KMS-11 (cell line): ENCODE measurements at regions not wholly inside any gene's neighbourhood (a gene's known extent, or its start where the extent isn't known, plus 50 kb on each side); places are given as distances from the start of the nearest gene placed in this dataset.

Experiments
- H2AFZ ChIP-seq: fragments of 200-600 bp; sonication (generic); 2 replicates; pipeline ENCODE4 v1.6.1; 2016; ENCODE audit warnings: antibody characterized with exemption, mixed run types, low read depth
- H3K27ac ChIP-seq: fragments of 200-600 bp; sonication (generic); 2 replicates; pipeline ENCODE4 v1.6.1; 2016; ENCODE audit warnings: mild to moderate bottlenecking, mixed run types
- H3K27me3 ChIP-seq: fragments of 200-600 bp; sonication (generic); 2 replicates; pipeline ENCODE4 v1.6.1; 2017; ENCODE audit warnings: mild to moderate bottlenecking, low read depth, mixed run types, moderate library complexity; ENCODE audit not compliant: insufficient read depth
- H3K36me3 ChIP-seq: fragments of 200-600 bp; sonication (generic); 2 replicates; pipeline ENCODE4 v1.6.1; 2017; ENCODE audit warnings: mild to moderate bottlenecking, mixed run types; ENCODE audit not compliant: insufficient read depth
- H3K4me1 ChIP-seq: fragments of 200-600 bp; sonication (generic); 2 replicates; pipeline ENCODE4 v1.6.1; 2016; ENCODE audit warnings: mild to moderate bottlenecking, low read depth, mixed run types; ENCODE audit not compliant: poor library complexity, severe bottlenecking
- H3K4me2 ChIP-seq: fragments of 200-600 bp; sonication (generic); 2 replicates; pipeline ENCODE4 v1.7.0; 2016; ENCODE audit warnings: mild to moderate bottlenecking, mixed run types
- H3K4me3 ChIP-seq: fragments of 200-600 bp; sonication (generic); IDR thresholded peaks from 2 replicates; pipeline ENCODE4 v1.6.1; 2017; ENCODE audit warnings: low read depth, low read length, mixed read lengths; ENCODE audit not compliant: insufficient read depth
- H3K79me2 ChIP-seq: fragments of 200-600 bp; sonication (generic); 2 replicates; pipeline ENCODE4 v1.6.1; 2016; ENCODE audit warnings: low read depth, mixed run types; ENCODE audit not compliant: insufficient read depth
- H3K9ac ChIP-seq: fragments of 200-600 bp; sonication (generic); 2 replicates; pipeline ENCODE4 v1.6.1; 2016; ENCODE audit warnings: mild to moderate bottlenecking, mixed run types
- H4K20me1 ChIP-seq: fragments of 200-600 bp; sonication (generic); 2 replicates; pipeline ENCODE4 v1.6.1; 2016; ENCODE audit warnings: mild to moderate bottlenecking, mixed run types; ENCODE audit not compliant: insufficient read depth
- TF ChIP-seq, protein P1 (sequence below): fragments of 200-600 bp; sonication (generic); conservative IDR thresholded peaks from 2 replicates; pipeline ENCODE4 v1.6.1; 2017; ENCODE audit warnings: low read depth, mild to moderate bottlenecking, antibody characterized with exemption, low read length, moderate library complexity, mixed read lengths

DNA sequence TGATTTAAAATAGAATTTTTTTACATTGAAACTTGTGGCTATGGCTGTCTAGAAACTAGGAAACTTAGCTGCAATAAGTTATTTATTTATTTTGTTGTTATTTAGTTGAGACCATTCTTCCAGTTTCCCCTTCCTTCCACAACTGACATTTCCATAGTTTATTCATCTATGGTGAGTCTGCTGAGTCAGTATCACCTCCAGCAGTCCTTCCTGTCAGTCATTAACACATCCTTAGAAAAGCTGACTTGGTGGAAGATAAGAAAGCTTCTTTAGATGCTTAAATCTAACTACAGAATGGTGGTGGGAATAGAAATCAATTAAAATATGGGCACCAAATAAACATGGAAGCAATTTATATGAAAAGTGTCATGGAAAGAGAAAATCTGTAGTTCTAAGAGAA is 714.0 kb downstream of the RWDD3 start:
- Histone ChIP-seq H3K4me2 (no peak overlapping the region), H3K36me3 (no peaks in the 10 kb centered on the region), H3K79me2 (no peaks in the 10 kb centered on the region), H3K27ac (no peak overlapping the region), H2AFZ (no peak overlapping the region), H3K4me3 (no peak overlapping the region), H3K9ac (no peak overlapping the region), H3K27me3 (no peaks in the 10 kb centered on the region), H4K20me1 (no peaks in the 10 kb centered on the region), H3K4me1 (no peaks in the 10 kb centered on the region)
- TF ChIP-seq, protein P1, sequence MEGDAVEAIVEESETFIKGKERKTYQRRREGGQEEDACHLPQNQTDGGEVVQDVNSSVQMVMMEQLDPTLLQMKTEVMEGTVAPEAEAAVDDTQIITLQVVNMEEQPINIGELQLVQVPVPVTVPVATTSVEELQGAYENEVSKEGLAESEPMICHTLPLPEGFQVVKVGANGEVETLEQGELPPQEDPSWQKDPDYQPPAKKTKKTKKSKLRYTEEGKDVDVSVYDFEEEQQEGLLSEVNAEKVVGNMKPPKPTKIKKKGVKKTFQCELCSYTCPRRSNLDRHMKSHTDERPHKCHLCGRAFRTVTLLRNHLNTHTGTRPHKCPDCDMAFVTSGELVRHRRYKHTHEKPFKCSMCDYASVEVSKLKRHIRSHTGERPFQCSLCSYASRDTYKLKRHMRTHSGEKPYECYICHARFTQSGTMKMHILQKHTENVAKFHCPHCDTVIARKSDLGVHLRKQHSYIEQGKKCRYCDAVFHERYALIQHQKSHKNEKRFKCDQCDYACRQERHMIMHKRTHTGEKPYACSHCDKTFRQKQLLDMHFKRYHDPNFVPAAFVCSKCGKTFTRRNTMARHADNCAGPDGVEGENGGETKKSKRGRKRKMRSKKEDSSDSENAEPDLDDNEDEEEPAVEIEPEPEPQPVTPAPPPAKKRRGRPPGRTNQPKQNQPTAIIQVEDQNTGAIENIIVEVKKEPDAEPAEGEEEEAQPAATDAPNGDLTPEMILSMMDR, result no peak

DNA sequence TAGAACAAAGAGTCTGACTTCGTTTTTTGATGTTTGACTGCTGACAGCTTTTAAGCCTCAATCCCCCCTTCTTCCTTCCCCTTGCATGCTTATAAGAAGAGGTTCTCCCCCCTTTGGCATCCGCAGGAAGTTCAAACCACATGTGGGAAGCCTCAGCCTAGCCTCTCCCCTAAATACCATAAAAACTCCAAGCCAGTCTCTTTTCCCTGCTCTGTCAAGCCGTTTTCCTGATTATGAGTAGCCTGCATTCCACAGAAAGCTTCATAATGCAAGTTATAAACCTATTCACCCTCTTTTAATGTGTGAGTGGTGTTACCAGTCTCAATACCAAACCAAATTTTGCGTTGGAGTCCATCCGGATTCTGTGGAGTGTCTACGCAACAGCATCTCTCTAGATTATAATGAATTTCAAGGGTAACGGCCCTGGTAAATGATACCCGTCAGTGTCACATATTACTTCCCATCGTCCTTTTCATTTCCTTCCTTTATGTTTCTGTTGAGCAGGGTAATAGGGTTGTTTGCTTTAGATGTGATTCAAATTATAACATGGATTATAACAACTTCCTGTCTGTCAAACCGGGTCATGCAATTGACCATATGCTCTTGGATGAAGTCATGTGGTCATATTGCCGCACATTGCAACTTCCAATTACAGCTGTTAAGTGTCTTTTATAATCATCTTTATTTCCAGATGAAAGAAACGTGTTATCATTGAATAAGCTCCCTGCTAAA is 717.5 kb downstream of the RWDD3 start:
- H3K4me1 ChIP-seq, result no peaks in the 10 kb centered on the region
- no peak overlapping the region for H3K4me2 ChIP-seq
- no peak overlapping the region for H2AFZ ChIP-seq
- no peak overlapping the region for H3K27ac ChIP-seq
- no peaks in the 10 kb centered on the region for H3K36me3 ChIP-seq
- H3K79me2 ChIP-seq, result no peaks in the 10 kb centered on the region
- H3K4me3 ChIP-seq, result no peak overlapping the region
- H4K20me1 ChIP-seq, result no peaks in the 10 kb centered on the region
- H3K27me3 ChIP-seq, result no peaks in the 10 kb centered on the region
- H3K9ac ChIP-seq, result no peak overlapping the region
- TF ChIP-seq, protein P1, result no peak

- Histone ChIP-seq H3K9ac (no peak overlapping the region), H3K4me3 (no peak overlapping the region), H2AFZ (no peak overlapping the region), H3K79me2 (no peaks in the 10 kb centered on the region), H3K4me1 (no peaks in the 10 kb centered on the region), H4K20me1 (no peaks in the 10 kb centered on the region), H3K4me2 (no peak overlapping the region), H3K27ac (no peak overlapping the region), H3K36me3 (no peaks in the 10 kb centered on the region), H3K27me3 (no peaks in the 10 kb centered on the region)
- TF ChIP-seq, protein P1, result no peak
These were observed 719.0 kb downstream of the RWDD3 start for GRCh38 chr1:95953015-95953414.

DNA sequence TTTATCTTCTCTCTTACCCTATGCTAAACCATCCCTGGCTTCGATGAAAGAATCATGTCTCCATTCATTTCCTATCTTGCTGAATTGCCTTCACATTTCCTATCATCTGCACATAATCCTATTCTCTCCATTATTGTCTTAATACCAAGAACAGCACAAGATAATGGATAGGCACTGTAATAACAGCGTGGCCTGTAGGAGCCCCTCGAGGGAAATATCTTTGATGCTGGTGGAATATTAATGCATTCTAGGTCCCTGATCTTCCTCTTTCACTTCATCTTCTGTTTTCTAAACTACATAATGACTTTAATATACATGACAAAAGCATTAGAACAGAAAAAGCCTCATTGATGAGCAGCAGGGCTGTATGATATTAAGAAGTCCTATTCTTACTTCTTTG is 720.6 kb downstream of the RWDD3 start:
- Histone ChIP-seq H3K4me1 (no peaks in the 10 kb centered on the region), H3K9ac (no peak overlapping the region), H3K27me3 (no peaks in the 10 kb centered on the region), H3K27ac (no peak overlapping the region), H3K36me3 (no peaks in the 10 kb centered on the region), H3K4me3 (no peak overlapping the region), H2AFZ (no peak overlapping the region), H4K20me1 (no peaks in the 10 kb centered on the region), H3K4me2 (no peak overlapping the region), H3K79me2 (no peaks in the 10 kb centered on the region)
- TF ChIP-seq, protein P1, result no peak
